ENCODE measurements at regions not wholly inside any gene's neighbourhood (a gene's known extent, or its start where the extent isn't known, plus 50 kb on each side); places are given as distances from the start of the nearest gene placed in this dataset.

DNA sequence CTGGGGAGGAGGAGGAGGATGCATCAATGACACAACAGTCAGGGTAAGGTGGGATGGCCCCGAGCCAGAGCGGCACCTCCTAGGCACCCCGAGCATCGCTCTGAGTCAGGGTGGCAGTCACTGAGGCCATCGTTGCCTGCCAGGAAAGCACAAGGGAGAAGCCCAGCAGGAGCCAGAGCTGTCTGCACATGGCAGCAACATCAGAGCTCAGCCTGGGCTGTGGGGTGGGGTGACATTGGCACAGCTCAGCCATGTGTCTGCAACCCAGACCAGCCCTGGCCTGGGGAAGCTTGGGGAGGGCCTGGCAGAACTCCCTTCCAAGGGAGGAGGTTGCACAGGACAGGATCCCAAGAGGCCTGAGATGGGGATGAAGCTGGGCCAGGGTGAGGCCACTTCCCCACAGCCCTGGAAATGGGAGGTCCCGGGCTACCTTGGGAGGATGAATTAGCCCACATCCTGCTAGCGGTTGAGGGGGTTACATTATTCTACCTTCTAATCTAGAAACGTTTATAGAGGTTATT is 255.6 kb downstream of the MAFB start:
- Mint-ChIP-seq H3K4me3 (no peak overlapping the region), H3K4me1 (no peaks in the 10 kb centered on the region), H3K9me3 (peaks cover 1% of the 10 kb centered on the region), H3K27ac (no peak overlapping the region), H3K27me3 (ENCODE audit: low read depth) (peaks cover 3% of the 10 kb centered on the region), H3K36me3 (no peaks in the 10 kb centered on the region)
- TF ChIP-seq, protein P1, sequence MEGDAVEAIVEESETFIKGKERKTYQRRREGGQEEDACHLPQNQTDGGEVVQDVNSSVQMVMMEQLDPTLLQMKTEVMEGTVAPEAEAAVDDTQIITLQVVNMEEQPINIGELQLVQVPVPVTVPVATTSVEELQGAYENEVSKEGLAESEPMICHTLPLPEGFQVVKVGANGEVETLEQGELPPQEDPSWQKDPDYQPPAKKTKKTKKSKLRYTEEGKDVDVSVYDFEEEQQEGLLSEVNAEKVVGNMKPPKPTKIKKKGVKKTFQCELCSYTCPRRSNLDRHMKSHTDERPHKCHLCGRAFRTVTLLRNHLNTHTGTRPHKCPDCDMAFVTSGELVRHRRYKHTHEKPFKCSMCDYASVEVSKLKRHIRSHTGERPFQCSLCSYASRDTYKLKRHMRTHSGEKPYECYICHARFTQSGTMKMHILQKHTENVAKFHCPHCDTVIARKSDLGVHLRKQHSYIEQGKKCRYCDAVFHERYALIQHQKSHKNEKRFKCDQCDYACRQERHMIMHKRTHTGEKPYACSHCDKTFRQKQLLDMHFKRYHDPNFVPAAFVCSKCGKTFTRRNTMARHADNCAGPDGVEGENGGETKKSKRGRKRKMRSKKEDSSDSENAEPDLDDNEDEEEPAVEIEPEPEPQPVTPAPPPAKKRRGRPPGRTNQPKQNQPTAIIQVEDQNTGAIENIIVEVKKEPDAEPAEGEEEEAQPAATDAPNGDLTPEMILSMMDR (IDR thresholded peaks at IDR 0.05; ENCODE audit: unreplicated experiment), result no peak
- no peak for DNase-seq (ENCODE audit: low spot score in 2 of 2, unreplicated experiment in 2 of 2)

DNA sequence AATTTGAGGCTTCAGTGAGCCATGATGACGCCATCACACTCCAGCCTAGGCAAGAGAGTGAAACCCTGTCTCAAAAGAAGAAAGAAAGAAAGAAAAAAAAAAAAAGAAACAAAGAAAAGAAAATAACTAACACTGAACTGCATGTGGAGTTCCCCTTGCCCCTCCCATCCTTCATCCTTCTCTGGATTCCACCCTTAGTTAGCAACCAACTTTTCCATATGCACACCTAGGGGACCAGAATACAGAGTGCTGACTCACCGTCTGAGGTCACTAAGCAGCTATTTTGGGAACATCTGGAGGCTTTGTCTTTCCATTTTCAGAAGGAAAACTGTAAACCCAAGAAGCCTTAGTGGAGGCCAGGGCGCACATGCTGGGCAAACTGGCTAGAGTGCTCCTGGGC is 257.4 kb downstream of the MAFB start:
- no peaks in the 10 kb centered on the region for H3K36me3 Mint-ChIP-seq
- peaks cover 7% of the 10 kb centered on the region for H3K9me3 Mint-ChIP-seq
- peaks cover 3% of the 10 kb centered on the region for H3K27me3 Mint-ChIP-seq (ENCODE audit: low read depth)
- no peak overlapping the region for H3K27ac Mint-ChIP-seq
- TF ChIP-seq, protein P1 (IDR thresholded peaks at IDR 0.05; ENCODE audit: unreplicated experiment), result no peak
- H3K4me1 Mint-ChIP-seq, result no peaks in the 10 kb centered on the region
- DNase-seq (ENCODE audit: low spot score in 2 of 2, unreplicated experiment in 2 of 2), result no peak
- no peak overlapping the region for H3K4me3 Mint-ChIP-seq

DNA sequence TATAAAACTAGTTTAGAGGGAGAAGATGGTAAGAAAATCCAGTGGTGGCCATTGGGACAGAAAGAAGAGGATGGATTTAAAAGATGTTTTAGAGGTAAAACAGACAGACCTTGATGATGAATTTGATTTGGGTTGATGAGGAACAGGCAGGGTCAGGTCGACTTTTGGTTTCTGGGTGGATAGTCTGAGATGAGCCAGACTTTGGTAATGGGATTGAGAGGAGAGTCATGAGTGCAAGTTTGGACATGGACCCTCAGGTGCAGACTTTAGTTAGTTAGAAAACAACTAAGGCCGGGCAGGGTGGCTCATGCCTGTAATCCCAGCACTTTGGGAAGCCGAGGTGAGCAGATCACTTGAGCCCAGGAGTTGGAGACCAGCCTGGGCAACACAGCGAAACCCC is 257.9 kb downstream of the MAFB start:
- DNase-seq (ENCODE audit: low spot score in 2 of 2, unreplicated experiment in 2 of 2), result no peak
- Mint-ChIP-seq H3K4me3 (no peak overlapping the region), H3K36me3 (no peaks in the 10 kb centered on the region), H3K27me3 (ENCODE audit: low read depth) (peaks cover 3% of the 10 kb centered on the region), H3K9me3 (peaks cover 7% of the 10 kb centered on the region), H3K27ac (no peak overlapping the region), H3K4me1 (no peaks in the 10 kb centered on the region)
- TF ChIP-seq, protein P1 (IDR thresholded peaks at IDR 0.05; ENCODE audit: unreplicated experiment), result no peak

DNA sequence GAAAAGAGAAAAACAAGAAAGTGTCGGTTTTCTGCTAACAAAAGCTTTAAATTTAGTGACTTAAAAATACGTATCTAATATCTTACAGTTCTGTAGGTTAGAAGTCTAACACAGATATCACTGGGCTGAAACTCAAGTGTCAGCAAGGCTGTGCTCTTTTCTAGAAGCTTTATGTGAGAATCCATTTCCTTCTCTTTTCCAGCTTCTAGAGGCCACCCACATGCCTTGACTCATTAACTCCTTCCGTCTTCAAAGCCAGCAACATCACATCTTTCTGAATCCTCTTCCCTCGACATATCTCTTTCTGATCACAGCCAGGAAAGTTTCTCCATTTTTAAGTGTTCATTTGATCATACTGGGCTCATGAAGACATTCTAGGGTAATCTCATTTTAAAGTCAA is 262.0 kb downstream of the MAFB start:
- Mint-ChIP-seq H3K9me3 (peaks cover 11% of the 10 kb centered on the region), H3K4me3 (no peak overlapping the region), H3K27ac (no peak overlapping the region), H3K27me3 (ENCODE audit: low read depth) (peaks cover 3% of the 10 kb centered on the region), H3K36me3 (no peaks in the 10 kb centered on the region), H3K4me1 (no peaks in the 10 kb centered on the region)
- TF ChIP-seq, protein P1 (IDR thresholded peaks at IDR 0.05; ENCODE audit: unreplicated experiment), result no peak
- DNase-seq (ENCODE audit: low spot score in 2 of 2, unreplicated experiment in 2 of 2), result no peak

DNA sequence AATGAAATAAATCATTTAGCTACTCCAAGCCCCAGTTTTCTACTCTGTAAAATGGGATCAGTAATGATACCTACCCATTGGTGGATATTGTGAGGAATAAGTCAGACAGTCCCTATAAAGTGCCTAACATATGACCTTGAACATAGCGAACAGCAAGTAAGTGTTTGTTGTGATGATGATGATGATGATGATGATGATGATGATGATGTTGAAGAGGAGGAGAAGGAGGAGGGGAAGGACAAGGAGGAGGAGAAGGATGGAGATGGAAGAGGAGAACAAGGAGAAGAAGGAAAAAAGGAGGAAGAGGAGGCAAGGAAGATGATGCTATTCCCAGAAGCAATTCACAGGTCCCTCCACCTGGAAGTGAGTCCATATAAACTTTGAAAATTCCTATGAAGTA is 264.3 kb downstream of the MAFB start:
- Mint-ChIP-seq H3K4me3 (no peak overlapping the region), H3K36me3 (no peaks in the 10 kb centered on the region), H3K9me3 (peaks cover 11% of the 10 kb centered on the region), H3K27ac (no peak overlapping the region), H3K27me3 (ENCODE audit: low read depth) (no peaks in the 10 kb centered on the region), H3K4me1 (no peaks in the 10 kb centered on the region)
- no peak for DNase-seq (ENCODE audit: low spot score in 2 of 2, unreplicated experiment in 2 of 2)
- TF ChIP-seq, protein P1 (IDR thresholded peaks at IDR 0.05; ENCODE audit: unreplicated experiment), result no peak

DNA sequence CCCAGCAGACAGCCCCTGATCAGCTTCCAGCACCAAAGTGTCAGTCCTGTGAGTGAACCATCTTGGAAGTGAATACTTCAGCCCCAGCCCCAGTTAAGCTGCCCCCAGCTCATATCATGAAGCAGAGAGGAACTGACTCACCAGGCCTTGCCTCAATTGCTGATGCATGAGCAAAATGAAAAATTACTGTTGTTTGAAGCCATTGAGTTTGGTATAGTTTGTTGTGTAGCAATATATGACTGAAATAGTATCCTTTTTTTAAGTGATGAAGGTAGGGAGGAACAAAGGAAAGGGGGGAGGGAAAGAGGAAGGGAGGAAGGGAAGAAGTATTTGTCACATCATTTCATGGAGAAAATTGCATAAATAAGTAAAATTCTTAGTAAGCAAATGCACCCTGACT is 266.4 kb downstream of the MAFB start:
- TF ChIP-seq, protein P1 (IDR thresholded peaks at IDR 0.05; ENCODE audit: unreplicated experiment), result no peak
- no peaks in the 10 kb centered on the region for H3K4me1 Mint-ChIP-seq

More for the DNA sequence above, 266.4 kb downstream of the MAFB start:
- DNase-seq (ENCODE audit: low spot score in 2 of 2, unreplicated experiment in 2 of 2), result no peak
- Mint-ChIP-seq H3K36me3 (no peaks in the 10 kb centered on the region), H3K27ac (no peak overlapping the region), H3K4me3 (no peak overlapping the region), H3K9me3 (peaks cover 4% of the 10 kb centered on the region), H3K27me3 (ENCODE audit: low read depth) (no peaks in the 10 kb centered on the region)

Measured in mesothelial cell of epicardium (in vitro differentiated cells).